Rectal smooth muscle tissue (tissue), 1 donor: ENCODE measurements at regions not wholly inside any gene's neighbourhood (a gene's known extent, or its start where the extent isn't known, plus 50 kb on each side); places are given as distances from the start of the nearest gene placed in this dataset.
"Not testable (repeated sequence)": the region's sequence is repeated elsewhere in the genome, so short reads cannot be mapped to it uniquely, and the experiment has no call there.

Experiments
- H3K27ac ChIP-seq: one replicate; pipeline ENCODE4 v1.7.0; 2013; ENCODE audit warnings: low read depth, low read length, inconsistent platforms
- H3K27me3 ChIP-seq: one replicate; pipeline ENCODE4 v1.7.0; 2013; ENCODE audit warnings: low read length; ENCODE audit not compliant: control insufficient read depth, insufficient read depth
- H3K36me3 ChIP-seq: one replicate; pipeline ENCODE4 v1.7.0; 2013; ENCODE audit warnings: low read length; ENCODE audit not compliant: control insufficient read depth, insufficient read depth
- H3K4me1 ChIP-seq: one replicate; pipeline ENCODE4 v1.7.0; 2013; ENCODE audit warnings: low read length; ENCODE audit not compliant: control insufficient read depth, insufficient read depth
- H3K4me3 ChIP-seq: one replicate; pipeline ENCODE4 v1.7.0; 2013; ENCODE audit warnings: low read length
- H3K9ac ChIP-seq: one replicate; pipeline ENCODE4 v1.7.0; 2013; ENCODE audit warnings: low read length

DNA sequence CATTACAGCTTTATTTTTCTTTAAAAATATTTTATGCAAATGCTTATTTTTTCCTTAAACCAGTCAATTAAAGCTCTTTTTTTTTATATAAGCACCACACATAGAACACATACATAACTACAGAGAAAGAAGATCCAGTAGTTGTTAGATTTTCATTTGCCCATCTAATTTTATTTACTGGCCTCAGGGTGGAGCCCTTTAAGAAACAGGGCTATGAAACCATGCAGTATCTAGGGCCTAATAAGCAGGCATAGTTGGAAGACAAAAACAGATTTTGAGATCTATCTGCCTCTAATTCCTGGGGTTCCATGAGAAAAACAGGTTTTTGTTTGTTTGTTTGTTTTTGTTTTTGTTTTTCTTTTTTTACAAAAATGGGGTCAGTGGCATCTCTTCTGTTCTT is 120.6 kb downstream of the BCHE start:
- H3K27ac ChIP-seq, result no peak overlapping the region
- no peak overlapping the region for H3K4me3 ChIP-seq
- no peaks in the 10 kb centered on the region for H3K27me3 ChIP-seq
- no peak overlapping the region for H3K9ac ChIP-seq
- H3K36me3 ChIP-seq, result no peaks in the 10 kb centered on the region
- no peaks in the 10 kb centered on the region for H3K4me1 ChIP-seq

DNA sequence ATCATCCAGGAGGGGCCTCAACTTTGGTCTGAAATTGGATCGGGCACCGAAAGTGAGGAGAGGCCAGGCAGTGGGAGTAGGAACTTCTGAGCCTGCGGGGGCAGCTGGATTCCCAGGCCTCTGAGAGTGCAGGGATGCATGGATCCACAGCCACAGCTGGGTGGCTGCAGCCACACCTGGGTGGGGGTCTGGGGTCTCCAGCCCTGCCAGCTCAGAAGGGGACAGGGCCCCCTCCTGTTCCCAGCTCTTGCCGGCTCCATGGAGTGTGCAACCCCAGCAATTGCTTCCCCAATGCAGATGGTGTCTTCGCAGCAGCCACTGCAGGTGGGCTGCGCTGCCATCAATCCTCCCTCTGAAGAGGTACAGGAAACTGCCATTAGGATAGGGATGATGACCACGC is 123.7 kb downstream of the BCHE start:
- Histone ChIP-seq H3K36me3 (no peaks in the 10 kb centered on the region), H3K4me1 (no peaks in the 10 kb centered on the region), H3K27me3 (no peaks in the 10 kb centered on the region), H3K4me3 (no peak overlapping the region), H3K27ac (no peak overlapping the region), H3K9ac (no peak overlapping the region)

DNA sequence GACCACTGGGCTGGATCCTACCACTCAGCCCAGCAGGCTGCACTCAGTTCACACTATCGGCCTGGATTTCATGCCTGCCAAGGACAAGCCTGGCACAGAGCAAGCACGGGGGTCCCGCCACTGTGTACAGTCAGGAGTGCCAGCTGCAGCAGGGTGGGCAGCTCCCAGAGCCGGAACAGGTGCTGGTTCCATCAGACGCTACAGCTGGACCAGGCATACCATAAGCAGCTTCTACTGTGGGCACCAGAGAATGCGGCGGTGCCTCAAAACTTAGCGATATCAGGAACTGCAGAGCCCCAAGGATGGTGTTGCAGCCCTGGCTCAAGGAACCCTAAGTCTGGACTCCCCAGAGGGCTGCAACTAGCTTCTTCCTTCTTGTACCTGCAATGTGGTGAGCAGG is 124.8 kb downstream of the BCHE start:
- Histone ChIP-seq H3K4me1 (no peaks in the 10 kb centered on the region), H3K27ac (no peak overlapping the region), H3K27me3 (no peaks in the 10 kb centered on the region), H3K36me3 (no peaks in the 10 kb centered on the region), H3K4me3 (no peak overlapping the region), H3K9ac (no peak overlapping the region)

DNA sequence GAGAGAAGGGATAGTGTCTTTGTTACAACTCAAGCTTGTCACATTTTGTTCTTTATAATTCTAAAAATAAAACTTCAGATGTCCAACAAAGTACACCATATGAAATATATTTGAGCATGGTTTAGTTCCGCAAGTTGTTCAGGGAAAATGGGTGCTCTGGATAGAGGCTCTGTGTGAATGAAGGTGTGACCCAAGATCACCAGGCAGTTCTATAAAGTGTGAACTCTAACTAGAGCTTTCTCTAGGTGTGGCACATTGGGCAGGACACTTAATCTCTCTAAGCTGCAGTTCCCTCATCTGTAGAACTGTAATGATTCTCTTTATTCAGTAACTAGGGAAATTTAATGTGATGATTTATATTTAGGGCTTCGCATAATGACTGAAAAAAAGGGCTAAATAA is 139.3 kb downstream of the BCHE start:
- Histone ChIP-seq H3K4me1 (no peaks in the 10 kb centered on the region), H3K27me3 (no peaks in the 10 kb centered on the region), H3K4me3 (no peak overlapping the region), H3K36me3 (no peaks in the 10 kb centered on the region), H3K9ac (no peak overlapping the region), H3K27ac (no peak overlapping the region)

DNA sequence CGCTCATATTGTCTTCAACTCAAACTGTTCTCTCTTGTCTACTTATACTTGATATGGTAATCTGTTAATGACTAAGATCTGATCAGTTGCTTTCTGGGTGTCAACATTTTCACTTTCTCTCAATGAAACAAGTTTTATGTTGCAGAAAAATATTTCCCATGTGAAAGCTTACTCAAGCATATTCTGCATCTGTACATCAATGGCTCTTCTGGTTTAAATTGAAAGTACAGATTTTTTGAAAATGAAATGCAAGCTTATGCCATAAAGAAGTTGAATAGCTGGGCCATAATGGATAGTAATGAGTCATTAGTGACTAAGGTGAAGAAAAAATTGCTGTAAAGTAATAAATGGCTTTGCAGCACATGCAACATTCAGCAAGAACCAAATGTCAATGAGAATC is 140.7 kb downstream of the BCHE start:
- H3K4me1 ChIP-seq, result no peaks in the 10 kb centered on the region
- no peak overlapping the region for H3K9ac ChIP-seq
- H3K4me3 ChIP-seq, result no peak overlapping the region
- no peaks in the 10 kb centered on the region for H3K27me3 ChIP-seq
- no peak overlapping the region for H3K27ac ChIP-seq
- H3K36me3 ChIP-seq, result no peaks in the 10 kb centered on the region

DNA sequence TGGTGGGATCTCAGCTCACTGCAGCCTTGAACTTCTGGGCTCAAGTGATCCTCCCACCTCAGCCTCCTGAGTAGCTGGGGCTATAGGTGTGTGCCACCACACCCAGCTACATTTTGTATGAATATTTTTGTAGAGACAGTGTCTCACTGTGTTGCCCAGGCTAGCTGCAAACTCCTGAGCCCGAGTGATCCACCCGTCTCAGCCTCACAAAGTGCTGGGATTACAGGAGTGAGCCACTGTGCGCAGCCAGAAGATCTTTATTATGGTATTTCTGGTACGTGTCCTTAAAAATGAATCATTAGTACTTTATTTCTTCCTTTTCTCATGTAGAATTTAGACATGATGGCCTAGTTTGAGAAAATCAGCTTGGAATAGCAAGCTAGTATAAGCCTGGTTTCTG is 153.3 kb downstream of the BCHE start:
- H3K4me3 ChIP-seq, result no peak overlapping the region
- no peak overlapping the region for H3K9ac ChIP-seq
- no peak overlapping the region for H3K27ac ChIP-seq
- no peaks in the 10 kb centered on the region for H3K4me1 ChIP-seq
- no peaks in the 10 kb centered on the region for H3K36me3 ChIP-seq
- no peaks in the 10 kb centered on the region for H3K27me3 ChIP-seq

DNA sequence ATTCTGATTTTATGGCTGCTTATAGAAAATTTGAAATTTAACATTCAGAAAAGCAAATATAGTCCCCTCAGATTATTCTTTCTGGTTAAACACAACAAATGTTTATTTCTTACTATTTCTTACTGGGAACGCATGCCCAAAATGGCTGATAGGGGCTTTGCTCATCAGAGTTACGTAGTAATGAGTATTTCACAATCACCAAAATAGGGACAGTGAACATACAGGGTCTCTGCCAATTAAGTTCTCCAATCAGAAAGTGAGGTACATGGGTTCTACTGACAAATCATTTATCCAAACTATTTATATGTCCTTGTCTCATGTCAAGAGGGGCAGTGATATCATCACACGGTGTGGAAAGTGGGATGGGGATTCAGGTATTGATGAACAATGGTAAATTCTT is 154.5 kb downstream of the BCHE start:
- H3K4me1 ChIP-seq, result no peaks in the 10 kb centered on the region
- no peak overlapping the region for H3K4me3 ChIP-seq
- no peaks in the 10 kb centered on the region for H3K36me3 ChIP-seq
- no peak overlapping the region for H3K9ac ChIP-seq
- H3K27me3 ChIP-seq, result no peaks in the 10 kb centered on the region
- H3K27ac ChIP-seq, result no peak overlapping the region

DNA sequence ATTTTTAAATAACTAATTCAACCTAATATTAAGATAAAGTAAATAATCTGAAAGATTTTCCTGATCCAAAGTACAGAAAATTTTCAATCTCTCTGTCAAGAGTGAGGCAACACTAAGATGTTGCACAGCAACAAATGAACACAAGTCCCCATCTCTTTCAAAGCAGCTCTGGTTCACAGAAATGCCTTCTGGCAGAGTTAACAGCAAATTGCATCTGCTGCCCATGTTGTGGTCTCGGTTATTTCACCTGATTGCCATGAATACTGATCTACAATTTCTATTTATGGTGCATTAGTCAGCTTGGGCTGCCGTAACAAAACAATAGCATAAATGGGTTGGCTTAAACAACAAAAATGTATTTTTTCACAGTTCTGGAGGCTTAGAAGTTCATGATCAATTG is 167.3 kb downstream of the BCHE start:
- no peaks in the 10 kb centered on the region for H3K27me3 ChIP-seq
- no peak overlapping the region for H3K4me3 ChIP-seq
- no peak overlapping the region for H3K9ac ChIP-seq
- no peaks in the 10 kb centered on the region for H3K36me3 ChIP-seq
- H3K27ac ChIP-seq, result peak overlapping the region; percentile 75
- peaks cover 19% of the 10 kb centered on the region for H3K4me1 ChIP-seq

DNA sequence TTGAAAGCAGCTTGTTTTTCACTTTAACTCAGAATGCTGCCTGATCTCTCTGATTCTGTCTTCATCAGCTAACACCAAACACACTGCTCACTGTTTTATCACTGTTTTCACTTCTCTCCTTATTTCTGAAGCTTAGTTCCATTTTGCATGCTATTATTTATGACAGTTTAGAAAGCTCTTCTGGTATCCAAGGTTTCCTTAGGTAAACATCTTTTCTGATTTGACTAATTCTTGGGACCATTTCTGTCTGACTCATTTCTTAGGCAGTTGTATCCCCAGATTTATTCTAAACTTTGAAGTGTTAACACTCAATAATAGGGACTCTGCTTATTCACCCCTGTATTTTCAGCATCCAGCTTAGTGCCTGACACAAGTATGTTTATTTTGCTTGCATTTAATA is 167.7 kb downstream of the BCHE start:
- Histone ChIP-seq H3K4me1 (peaks cover 23% of the 10 kb centered on the region), H3K27me3 (no peaks in the 10 kb centered on the region), H3K27ac (peak overlapping the region; percentile 56), H3K4me3 (no peak overlapping the region), H3K36me3 (no peaks in the 10 kb centered on the region), H3K9ac (no peak overlapping the region)

DNA sequence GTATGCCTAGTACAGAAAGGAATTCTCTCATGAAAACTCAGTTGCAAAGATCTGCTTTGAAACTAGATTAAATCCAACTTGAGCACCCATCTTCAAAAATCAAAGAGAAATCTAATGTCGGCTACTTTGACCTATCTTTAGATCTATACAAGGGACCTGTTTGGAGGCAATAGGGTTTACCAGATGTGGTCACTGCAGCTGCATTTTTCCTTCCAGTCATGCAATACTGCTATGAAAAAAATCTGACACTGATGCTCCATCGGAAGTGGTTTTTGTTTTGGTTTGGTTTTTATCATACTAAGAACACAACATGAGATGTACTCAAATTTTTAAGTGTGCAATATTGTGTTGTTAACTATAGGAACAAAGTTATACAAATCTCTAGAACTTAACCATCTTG is 169.5 kb downstream of the BCHE start:
- Histone ChIP-seq H3K36me3 (no peaks in the 10 kb centered on the region), H3K4me1 (peaks cover 24% of the 10 kb centered on the region), H3K27ac (no peak overlapping the region), H3K27me3 (no peaks in the 10 kb centered on the region), H3K9ac (no peak overlapping the region), H3K4me3 (no peak overlapping the region)

DNA sequence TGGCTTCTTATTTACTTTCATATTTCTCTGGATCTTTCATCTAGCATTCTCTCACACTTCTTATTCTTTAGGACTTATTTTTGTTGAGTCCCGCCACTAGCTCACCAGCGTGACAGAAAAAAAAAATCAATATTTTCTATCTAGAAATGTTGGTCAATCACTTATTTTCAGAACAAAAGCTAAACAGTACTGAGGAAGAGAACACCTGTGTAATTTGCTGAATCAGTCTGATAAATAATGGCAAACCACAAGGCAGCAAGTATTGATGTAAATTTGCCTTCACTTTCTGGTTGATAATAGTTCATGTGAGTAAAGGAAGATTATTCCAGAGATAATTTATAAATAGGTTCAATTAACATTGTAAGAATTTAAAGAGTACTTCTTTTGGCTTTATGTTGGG is 179.2 kb downstream of the BCHE start:
- no peak overlapping the region for H3K27ac ChIP-seq
- no peaks in the 10 kb centered on the region for H3K36me3 ChIP-seq
- no peak overlapping the region for H3K9ac ChIP-seq
- H3K4me3 ChIP-seq, result no peak overlapping the region
- no peaks in the 10 kb centered on the region for H3K27me3 ChIP-seq
- no peaks in the 10 kb centered on the region for H3K4me1 ChIP-seq

DNA sequence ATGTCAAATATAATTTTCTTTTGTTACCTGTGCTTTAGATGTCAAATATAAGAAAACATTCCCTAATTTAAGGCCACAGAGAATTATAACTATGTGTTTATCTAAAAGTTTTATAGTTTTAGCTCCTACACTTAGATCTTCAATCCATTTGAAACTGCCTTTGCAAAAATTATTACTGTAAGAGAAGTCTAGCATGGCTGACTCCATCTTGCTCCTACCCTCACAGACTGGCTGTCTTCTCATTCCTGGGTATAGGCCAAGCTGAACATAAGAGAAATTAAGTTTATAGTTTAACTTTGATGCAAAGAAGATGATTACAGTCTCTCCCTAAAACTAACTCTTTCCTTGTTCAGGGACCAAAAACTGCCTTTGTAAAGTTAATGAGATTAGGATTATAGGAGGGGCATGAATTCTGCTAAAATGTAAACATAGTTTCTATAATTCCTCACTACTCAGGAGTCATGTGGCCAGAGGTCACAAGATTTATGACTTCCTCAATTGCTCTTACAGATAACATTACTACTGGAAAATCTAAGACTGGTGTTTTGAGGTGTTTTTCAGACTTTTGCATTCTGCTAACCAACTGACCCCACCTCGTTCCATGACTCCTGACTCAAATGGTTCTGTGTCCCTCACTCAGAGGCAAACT is 184.0 kb downstream of the BCHE start:
- Histone ChIP-seq H3K36me3 (no peaks in the 10 kb centered on the region), H3K4me1 (no peaks in the 10 kb centered on the region), H3K27ac (no peak overlapping the region), H3K9ac (no peak overlapping the region), H3K27me3 (no peaks in the 10 kb centered on the region), H3K4me3 (no peak overlapping the region)

DNA sequence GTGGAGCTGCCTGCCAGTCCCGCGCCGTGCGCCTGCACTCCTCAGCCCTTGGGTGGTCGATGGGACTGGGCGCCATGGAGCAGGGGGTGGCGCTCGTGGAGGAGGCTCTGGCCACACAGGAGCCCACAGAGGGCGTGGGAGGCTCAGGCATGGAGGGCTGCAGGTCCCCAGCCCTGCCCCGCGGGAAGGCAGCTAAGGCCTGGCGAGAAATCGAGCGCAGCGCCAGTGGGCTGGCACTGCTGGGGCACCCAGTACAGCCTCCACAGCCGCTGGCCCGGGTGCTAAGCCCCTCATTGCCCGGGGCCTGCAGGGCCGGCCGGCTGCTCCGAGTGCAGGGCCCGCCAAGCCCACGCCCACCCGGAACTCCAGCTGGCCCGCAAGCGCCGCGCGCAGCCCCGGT is 187.9 kb downstream of the BCHE start:
- not testable (repeated sequence) for H3K27me3 ChIP-seq, H3K9ac ChIP-seq, H3K4me3 ChIP-seq, H3K4me1 ChIP-seq, H3K36me3 ChIP-seq, H3K27ac ChIP-seq
